Peyer's patch (tissue), 4 donors: ENCODE measurements at regions not wholly inside any gene's neighbourhood (a gene's known extent, or its start where the extent isn't known, plus 50 kb on each side); places are given as distances from the start of the nearest gene placed in this dataset.
"Not testable (repeated sequence)": the region's sequence is repeated elsewhere in the genome, so short reads cannot be mapped to it uniquely, and the experiment has no call there.

Experiments
- DNase-seq, 3 donors: peaks; one replicate each; pipeline ENCODE4 v3.0.0-alpha.2; 2017 to 2019
- H3K27ac ChIP-seq, 4 donors: fragments of 200-600 bp; sonication (generic); one replicate each; pipeline ENCODE4 v1.5.1; 2016 to 2019
- H3K27me3 ChIP-seq, 2 donors: fragments of 200-600 bp; sonication (generic); one replicate each; pipeline ENCODE4 v1.5.1; 2019
- H3K36me3 ChIP-seq, 3 donors: fragments of 200-600 bp; sonication (generic); one replicate each; pipeline ENCODE4 v1.5.1; 2016 to 2019
- H3K4me1 ChIP-seq, 4 donors: fragments of 200-600 bp; sonication (generic); one replicate each; pipeline ENCODE4 v1.5.1; 2016 to 2019
- H3K4me3 ChIP-seq, 4 donors: fragments of 200-600 bp; sonication (generic); 1 replicate in 3 of 4; 2 replicates in 1 of 4; pipeline ENCODE4 v1.5.1; 2016 to 2019; ENCODE audit warnings: mild to moderate bottlenecking in 1 of 4
- H3K9me3 ChIP-seq, 4 donors: fragments of 200-600 bp; sonication (generic); one replicate each; pipeline ENCODE4 v1.5.1; 2016 to 2019; ENCODE audit warnings: mild to moderate bottlenecking in 1 of 4
- CTCF ChIP-seq, 6 experiments: fragments of 450-650 bp in 4 of 6; fragments of 200-600 bp in 2 of 6; sonication (generic) in 1 of 6; IDR thresholded peaks; one replicate each; pipeline ENCODE4 v1.5.1; 2017 to 2019; ENCODE audit warnings: antibody characterized with exemption in 6 of 6, mild to moderate bottlenecking in 3 of 6, moderate library complexity in 1 of 6
- POLR2A ChIP-seq, 2 donors: fragments of 450-650 bp; IDR thresholded peaks; one replicate each; pipeline ENCODE4 v1.5.1; 2017; ENCODE audit warnings: antibody characterized with exemption in 2 of 2, mild to moderate bottlenecking in 2 of 2, moderate library complexity in 2 of 2

- H3K27ac ChIP-seq, result not testable (repeated sequence)
Measured at GRCh38 chr7:63748571-63749302, 249.9 kb upstream of the ZNF722 start.

GRCh38 chr7:63752446-63752845 is 246.2 kb upstream of the ZNF722 start:
- DNase-seq, H3K27ac ChIP-seq, H3K27me3 ChIP-seq, H3K9me3 ChIP-seq, H3K36me3 ChIP-seq, H3K4me1 ChIP-seq, H3K4me3 ChIP-seq: not testable (repeated sequence)

More at GRCh38 chr7:63748571-63749302, 249.9 kb upstream of the ZNF722 start:
- not testable (repeated sequence) for H3K4me3 ChIP-seq, H3K27me3 ChIP-seq, H3K4me1 ChIP-seq, H3K36me3 ChIP-seq, H3K9me3 ChIP-seq
- DNase-seq, result peak in 1 of 3 donors; percentile 27

DNA sequence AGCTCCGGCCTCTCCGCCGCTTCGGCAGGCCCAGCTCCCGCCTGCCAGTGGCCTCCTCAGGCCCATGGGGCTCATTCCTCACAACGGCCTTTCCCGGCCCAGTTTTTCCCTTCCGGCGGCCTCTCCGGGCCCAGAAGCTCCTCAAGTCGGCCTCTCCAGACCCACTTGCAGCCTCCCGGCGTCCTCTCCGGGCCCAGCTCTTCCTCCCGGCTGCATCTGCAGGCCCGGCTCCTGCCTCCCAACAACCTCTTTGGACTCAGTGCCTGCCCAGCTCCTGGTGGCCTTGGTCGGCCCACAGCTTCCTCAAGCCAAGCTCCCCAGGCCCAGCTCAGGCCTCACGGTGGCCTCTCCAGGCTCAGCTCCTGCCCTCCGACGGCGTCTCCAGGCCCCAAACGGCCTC is 245.5 kb upstream of the ZNF722 start:
- not testable (repeated sequence) for H3K27me3 ChIP-seq, H3K4me1 ChIP-seq, DNase-seq, H3K27ac ChIP-seq, H3K36me3 ChIP-seq, H3K4me3 ChIP-seq, H3K9me3 ChIP-seq

- H3K4me3 ChIP-seq, H3K27me3 ChIP-seq, DNase-seq, H3K27ac ChIP-seq, H3K4me1 ChIP-seq, H3K9me3 ChIP-seq, H3K36me3 ChIP-seq: not testable (repeated sequence)
Measured at GRCh38 chr7:63760202-63760601, 238.4 kb upstream of the ZNF722 start.

DNA sequence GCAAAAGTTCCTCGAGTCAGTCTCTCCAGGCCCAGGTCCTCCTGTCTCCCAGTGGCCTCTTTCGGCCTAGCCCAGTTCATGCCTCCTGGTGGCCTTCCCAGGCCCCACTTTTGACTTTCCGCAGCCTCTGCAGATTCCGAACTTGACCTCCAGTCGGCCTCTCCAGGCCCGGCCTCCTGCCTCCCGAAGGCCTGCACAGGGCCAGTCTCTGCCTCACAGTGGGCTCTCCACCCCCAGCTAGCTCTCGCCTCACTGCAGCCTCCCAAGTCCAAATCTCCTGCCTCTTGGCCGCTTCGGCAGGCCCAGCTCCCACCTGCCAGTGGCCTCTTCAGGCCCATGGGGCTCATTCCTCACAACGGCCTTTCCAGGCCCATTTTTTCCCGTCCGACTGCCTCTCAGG is 233.1 kb upstream of the ZNF722 start:
- H3K27me3 ChIP-seq, H3K4me1 ChIP-seq, H3K9me3 ChIP-seq, H3K27ac ChIP-seq, H3K36me3 ChIP-seq, DNase-seq, H3K4me3 ChIP-seq: not testable (repeated sequence)

GRCh38 chr7:63766197-63766596 is 232.5 kb upstream of the ZNF722 start:
- not testable (repeated sequence) for H3K27me3 ChIP-seq, H3K4me1 ChIP-seq, H3K4me3 ChIP-seq, H3K27ac ChIP-seq, H3K9me3 ChIP-seq, DNase-seq, H3K36me3 ChIP-seq

GRCh38 chr7:63770162-63770561 is 228.5 kb upstream of the ZNF722 start:
- not testable (repeated sequence) for H3K9me3 ChIP-seq, H3K4me1 ChIP-seq, DNase-seq, H3K4me3 ChIP-seq, H3K27ac ChIP-seq, H3K27me3 ChIP-seq, H3K36me3 ChIP-seq

- H3K4me1 ChIP-seq, H3K36me3 ChIP-seq: not testable (repeated sequence)
Measured at GRCh38 chr7:63771389-63772085, 227.1 kb upstream of the ZNF722 start.

GRCh38 chr7:63789378-63790176 is 209.1 kb upstream of the ZNF722 start:
- H3K4me3 ChIP-seq, result peak overlapping the region in 1 of 4 donors; percentile 24
- TF ChIP-seq CTCF (IDR thresholded peaks at IDR 0.05), result no peak
- TF ChIP-seq POLR2A (IDR thresholded peaks at IDR 0.05), result no peak
- DNase-seq, result peak in 1 of 3 donors; percentile 47
- H3K27ac ChIP-seq, result no peak overlapping the region
- no peaks in the 10 kb centered on the region for H3K4me1 ChIP-seq
- no peaks in the 10 kb centered on the region for H3K27me3 ChIP-seq
- peaks cover 0 to 7% (median 2%) of the 10 kb centered on the region in 4 donors for H3K9me3 ChIP-seq
- H3K36me3 ChIP-seq, result no peaks in the 10 kb centered on the region

More at GRCh38 chr7:63771389-63772085, 227.1 kb upstream of the ZNF722 start:
- DNase-seq, H3K27ac ChIP-seq, H3K4me3 ChIP-seq, H3K27me3 ChIP-seq, H3K9me3 ChIP-seq: not testable (repeated sequence)

DNA sequence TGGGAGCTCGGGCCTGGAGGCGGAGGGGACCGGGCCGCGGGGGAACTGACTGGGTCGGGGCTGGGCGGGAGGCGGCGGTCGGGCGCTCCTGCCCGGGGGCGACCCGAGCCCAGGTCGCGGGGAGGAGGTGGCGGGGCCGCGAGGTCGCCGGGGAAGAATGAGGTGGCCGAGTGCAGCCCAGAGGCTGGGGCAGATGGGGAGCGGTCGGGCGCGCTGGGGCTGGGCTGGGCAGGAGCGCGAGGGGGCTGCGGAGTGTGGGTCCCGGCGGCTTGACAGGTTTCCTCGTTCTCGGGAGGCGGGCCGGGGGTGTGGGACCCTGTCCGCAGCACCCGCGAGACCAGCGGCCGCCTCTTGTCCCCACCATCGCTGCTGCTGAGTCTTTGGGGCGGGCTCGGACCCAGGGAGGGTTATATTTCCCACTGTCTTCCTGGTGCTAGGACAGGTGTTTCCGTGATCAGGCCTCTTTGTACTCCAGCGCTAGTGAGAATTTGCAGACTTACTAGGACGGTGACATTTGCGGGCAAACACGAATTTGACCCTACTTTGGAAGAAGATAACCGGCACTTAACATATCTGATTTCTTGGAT is 208.4 kb upstream of the ZNF722 start:
- not testable (repeated sequence) for H3K36me3 ChIP-seq, DNase-seq, H3K4me1 ChIP-seq, H3K27ac ChIP-seq, H3K9me3 ChIP-seq, H3K27me3 ChIP-seq
- H3K4me3 ChIP-seq, result peak overlapping the region in 1 of 4 donors; percentile 24
